NCI-H2107 treated with DMSO at 0.1 percent for 48 hours (cell line): ENCODE measurements at regions not wholly inside any gene's neighbourhood (a gene's known extent, or its start where the extent isn't known, plus 50 kb on each side); places are given as distances from the start of the nearest gene placed in this dataset.
"Not testable (repeated sequence)": the region's sequence is repeated elsewhere in the genome, so short reads cannot be mapped to it uniquely, and the experiment has no call there.

ENCODE experiments used
- DNase-seq: peaks from one replicate; lab custom pipeline; 2025; ENCODE audit not compliant: unreplicated experiment; lab: John Stamatoyannopoulos, UW

DNA sequence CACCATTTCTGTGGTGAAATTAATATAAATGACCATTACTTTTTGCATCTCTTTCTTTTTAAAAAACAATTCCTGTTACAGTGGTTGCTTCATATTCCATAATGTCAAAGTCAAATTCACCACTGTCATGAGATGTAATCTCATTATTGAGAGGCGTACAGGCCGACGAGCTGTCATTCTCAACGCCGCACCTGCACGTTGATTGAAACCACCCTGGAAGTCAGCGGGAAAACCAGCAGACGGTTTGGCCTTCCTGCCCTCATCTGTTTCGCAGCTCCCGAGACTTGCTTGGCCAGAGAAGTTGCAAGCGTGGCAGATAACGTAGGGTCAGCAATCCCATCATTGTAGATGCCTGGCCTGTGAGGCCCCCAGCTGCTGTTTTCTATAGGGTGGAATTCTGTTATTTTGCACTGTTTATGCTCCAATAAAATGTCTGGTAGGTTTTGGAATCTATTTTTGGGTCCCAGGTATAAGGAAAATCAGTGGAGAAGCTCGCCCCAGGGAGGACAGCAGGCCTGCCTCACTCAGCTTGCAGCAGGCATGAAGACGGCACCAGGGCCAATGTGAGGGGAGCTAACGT lies 153.4 kb downstream of the SOX1 start:
- no peak for DNase-seq

DNA sequence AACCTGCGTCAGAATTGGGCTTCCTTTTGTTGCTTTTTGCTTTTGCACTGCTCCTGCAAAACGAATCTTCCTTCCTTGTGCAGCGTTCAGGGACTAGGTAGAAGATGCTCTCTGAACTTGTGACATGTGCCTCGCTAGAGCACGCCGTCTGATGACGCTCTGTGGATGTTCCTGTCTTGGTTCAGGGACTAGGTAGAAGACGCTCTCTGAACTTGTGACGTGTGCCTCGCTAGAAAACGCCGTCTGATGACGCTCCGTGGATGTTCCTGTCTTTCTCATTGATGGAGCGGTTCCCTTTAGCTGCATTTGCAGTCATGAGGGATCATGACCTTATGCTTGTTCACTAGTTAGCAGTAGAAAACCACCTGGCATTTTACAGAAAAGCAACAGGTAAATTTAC lies 154.0 kb downstream of the SOX1 start:
- DNase-seq = no peak

DNA sequence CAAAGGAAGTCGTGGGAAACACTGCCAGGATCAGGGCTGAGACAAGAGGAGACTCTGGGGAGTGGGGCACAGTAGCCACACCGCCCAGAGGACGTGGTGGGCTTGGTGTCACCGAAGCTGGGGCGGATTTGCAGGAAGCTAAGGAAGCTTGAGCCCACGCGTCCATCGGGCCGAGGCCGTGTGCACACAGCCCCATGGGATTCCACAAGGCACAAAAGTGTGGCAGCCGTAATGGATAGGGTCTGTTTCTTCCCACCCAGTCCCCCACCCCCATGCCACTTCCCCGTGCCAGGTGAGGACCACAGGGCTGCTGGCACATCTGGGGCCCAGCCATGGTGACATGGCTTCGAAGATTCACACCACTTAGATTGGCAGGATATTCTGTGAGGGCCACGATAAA lies 153.2 kb upstream of the SPACA7 start:
- DNase-seq = no peak

DNA sequence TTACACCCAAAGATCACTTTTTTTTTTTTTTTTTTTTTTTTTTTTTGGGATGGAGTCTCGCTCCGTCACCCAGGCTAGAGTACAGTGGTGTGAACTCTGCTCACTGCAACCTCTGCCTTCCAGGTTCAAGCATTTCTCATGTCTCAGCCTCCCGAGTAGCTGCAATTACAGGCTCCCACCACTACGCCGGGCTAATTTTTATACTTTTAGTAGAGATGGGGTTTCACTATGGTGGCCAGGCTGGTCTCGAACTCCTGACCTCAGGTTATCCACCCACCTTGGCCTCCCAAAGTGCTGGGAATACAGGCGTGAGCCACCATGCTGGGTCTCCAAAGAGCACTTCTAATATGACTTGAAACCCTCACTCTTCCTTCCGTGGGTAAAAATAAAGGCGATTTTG lies 152.2 kb upstream of the SPACA7 start:
- DNase-seq = not testable (repeated sequence)

DNA sequence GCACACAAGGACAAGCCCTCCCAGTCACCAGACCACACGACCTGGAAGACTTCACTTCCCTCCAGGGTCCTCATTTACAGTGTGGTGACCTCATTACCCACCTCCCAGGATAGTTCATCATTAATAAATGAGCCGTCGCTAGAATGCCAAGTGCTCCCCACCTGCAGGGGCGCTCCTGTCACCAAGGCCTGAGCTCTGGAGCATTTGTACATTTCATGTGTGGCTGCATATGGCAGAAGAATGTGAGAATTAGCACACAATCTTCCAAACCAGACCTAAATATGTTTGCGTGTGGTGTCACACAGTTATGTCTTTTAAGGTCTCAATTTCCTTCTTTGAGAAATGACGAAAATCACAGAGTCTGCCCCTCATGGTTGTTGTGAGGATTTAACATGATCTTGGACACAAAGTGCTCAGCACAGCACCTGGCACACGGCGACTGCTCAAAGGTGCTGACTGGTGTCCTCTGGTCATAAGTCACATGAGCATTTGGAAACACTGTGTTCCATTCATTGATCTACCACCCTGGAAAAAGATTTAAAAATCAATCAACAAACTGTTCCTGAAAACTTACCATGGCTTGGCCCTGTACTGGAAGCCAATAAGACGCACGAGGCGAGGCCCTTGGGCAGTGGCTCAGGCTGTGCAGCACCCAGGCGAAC lies 150.6 kb upstream of the SPACA7 start:
- no peak for DNase-seq

DNA sequence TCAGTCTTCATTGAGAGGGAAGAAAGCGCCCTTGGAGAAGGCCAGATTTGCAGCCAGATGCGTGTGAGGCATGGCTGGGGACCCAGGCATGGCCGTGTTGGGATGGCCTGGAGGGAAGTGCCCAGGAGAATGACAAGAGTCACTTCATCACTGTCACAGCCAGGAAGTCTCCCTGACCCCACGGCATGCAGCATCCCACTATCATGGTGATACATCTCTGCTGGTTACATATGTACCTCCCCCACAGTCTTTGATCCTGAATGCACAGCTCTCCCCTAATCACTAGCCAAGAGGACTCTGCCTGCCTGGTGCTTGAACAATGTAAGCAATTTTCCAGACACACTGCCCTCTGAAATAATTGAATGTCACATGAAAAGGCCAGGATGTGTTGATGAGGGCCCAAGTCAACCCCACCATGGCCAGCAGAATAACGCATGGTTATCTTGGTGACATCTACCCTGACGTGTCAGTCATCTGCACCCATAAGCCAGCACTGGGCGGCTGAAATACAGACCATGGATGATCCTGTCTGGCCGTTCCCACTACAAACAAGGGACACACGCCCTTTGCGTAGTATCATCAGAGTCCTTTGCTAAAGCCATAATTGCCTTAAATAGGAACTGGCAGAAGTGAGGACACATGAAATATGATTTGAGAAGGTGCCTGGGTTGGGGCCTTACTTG lies 149.7 kb upstream of the SPACA7 start:
- no peak for DNase-seq

GRCh38 chr13:112227031-112227430 lies 149.1 kb upstream of the SPACA7 start:
- no peak for DNase-seq

DNA sequence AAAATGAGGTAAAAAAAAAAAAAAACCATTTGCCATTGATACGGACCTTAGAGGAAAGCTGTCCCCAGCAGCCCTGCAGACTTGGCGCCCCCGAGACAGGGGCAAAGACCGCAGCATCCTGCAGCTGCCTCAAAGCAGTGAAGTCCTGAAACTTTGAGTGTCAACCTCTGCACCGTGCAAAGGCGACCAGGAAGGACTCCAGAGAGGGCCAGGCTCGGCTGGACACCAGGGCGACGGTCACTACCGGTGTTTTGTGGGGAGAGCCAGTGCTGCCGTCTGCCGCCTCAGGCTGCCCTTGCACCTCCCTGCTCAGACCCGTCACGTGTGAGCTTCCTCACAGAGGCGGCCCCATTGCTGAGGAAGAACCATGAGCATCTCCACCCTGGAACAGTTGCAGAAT lies 146.7 kb upstream of the SPACA7 start:
- DNase-seq = no peak

GRCh38 chr13:112229992-112230872 lies 145.9 kb upstream of the SPACA7 start:
- DNase-seq = no peak

GRCh38 chr13:112231451-112232083 lies 144.6 kb upstream of the SPACA7 start:
- no peak for DNase-seq

- no peak for DNase-seq
Measured at GRCh38 chr13:112233256-112233655, 142.9 kb upstream of the SPACA7 start.

DNA sequence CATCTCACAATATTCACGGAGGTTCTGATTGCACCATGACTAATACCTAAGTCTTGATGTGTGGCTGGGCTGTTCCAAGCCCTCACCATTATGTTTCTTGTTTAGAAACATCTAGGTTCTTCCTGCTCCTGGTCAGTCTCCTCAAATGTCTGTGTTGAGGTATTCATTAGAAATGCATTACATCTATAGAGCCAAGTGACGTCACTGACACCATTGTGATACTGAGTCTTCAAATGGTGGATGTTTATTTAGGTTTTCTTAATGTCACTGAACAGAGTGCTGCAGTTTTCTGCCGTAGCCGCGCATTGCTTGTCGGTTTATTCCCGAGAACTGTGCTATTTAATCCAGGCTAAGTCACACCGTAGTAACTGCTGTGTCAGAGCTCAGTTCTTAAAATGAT lies 142.4 kb upstream of the SPACA7 start:
- no peak for DNase-seq

GRCh38 chr13:112234131-112234875 lies 141.9 kb upstream of the SPACA7 start:
- DNase-seq = no peak

DNA sequence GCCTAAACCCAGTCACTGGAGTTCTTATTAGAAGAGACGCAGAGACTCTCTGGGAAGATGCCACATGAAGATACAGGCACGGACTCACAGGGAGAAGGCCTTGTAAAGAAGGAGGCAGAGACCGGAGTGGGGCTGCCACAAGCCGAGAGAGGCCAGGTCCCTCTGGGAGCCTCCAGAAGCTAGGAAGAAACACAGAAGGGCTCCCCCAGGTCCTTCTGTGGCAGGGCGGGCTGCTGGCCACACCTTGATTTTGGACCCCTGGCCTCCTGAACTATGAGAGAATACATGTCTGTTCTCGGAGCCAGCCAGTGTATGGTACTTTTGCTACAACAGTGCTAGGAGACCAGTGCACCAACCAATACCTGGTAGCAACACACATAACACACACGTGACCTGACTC lies 140.1 kb upstream of the SPACA7 start:
- DNase-seq = no peak

GRCh38 chr13:112236539-112237197 lies 139.5 kb upstream of the SPACA7 start:
- DNase-seq = no peak

- DNase-seq = no peak
Measured at GRCh38 chr13:112238436-112238995, 137.6 kb upstream of the SPACA7 start.

DNA sequence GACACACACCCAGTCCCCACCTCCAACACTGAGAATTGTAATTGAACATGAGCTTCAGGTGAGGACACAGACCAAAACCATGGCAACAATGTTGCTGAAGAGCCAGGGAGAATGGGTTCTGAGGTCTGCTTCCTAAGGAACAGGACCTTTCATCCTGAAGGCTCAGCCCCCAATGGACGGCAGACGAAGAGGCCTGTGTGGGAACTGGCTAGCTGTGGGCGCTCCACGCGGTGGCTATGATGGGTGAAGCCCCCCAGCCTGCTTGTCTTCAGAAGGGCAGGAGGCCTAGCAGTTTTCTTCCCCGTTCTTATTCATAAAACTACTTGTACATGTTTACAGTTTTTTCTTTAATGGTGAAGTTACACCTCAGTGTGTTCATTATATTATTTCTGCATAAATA lies 136.1 kb upstream of the SPACA7 start:
- DNase-seq = no peak

GRCh38 chr13:112241288-112241687 lies 134.9 kb upstream of the SPACA7 start:
- DNase-seq = no peak

DNA sequence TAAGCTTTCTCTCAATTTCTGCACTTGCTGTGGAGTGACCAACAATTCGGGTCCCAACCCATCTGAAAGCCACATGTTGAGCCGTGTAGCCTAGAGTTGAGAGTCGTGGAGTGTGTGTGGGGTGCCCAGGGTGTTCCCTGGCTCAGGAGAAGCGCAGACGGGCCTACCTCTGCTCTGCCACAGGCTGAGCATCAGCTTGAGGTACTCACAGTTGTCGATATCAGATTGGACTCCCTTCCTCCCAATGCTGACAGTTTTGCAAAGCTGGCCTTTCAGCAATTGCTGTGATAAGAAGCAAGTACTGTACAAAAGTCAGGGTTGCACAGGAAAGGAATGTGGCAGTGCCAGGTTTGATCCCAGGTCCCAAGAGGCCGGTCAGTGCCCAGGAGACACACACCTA lies 133.4 kb upstream of the SPACA7 start:
- no peak for DNase-seq

GRCh38 chr13:112244061-112244460 lies 132.1 kb upstream of the SPACA7 start:
- DNase-seq = no peak
